ENCODE measurements at regions not wholly inside any gene's neighbourhood (a gene's known extent, or its start where the extent isn't known, plus 50 kb on each side); places are given as distances from the start of the nearest gene placed in this dataset.
A peak's percentile ranks its signal among the peaks of the same experiment; 100 is the strongest.

- H3K27ac ChIP-seq (ENCODE audit: low read depth, low read length), result no peak overlapping the region
- no peaks in the 10 kb centered on the region for H3K36me3 ChIP-seq (ENCODE audit: control insufficient read depth in 2 of 4, insufficient read depth in 4 of 4, low read length in 3 of 4)
- H4K91ac ChIP-seq (replicated peaks; ENCODE audit: insufficient read length, low read length), result no peak overlapping the region
- H3K9me3 ChIP-seq (ENCODE audit: insufficient read depth in 2 of 2, low read depth in 1 of 2, low read length in 1 of 2), result 0 out of 4 replicates have a peak, but pooled peaks cover 0 to 4% of the 10 kb centered on the region in 2 experiments
- H3K14ac ChIP-seq (ENCODE audit: insufficient read length), result no peak overlapping the region
- no peaks in the 10 kb centered on the region for H3K27me3 ChIP-seq (replicated peaks in 1 of 4; ENCODE audit: control insufficient read depth in 3 of 4, extremely low read depth in 1 of 4, insufficient read depth in 3 of 4, low read length in 3 of 4)
- H2BK5ac ChIP-seq (ENCODE audit: low read depth, low read length), result no peak overlapping the region
- H2BK12ac ChIP-seq (ENCODE audit: low read depth, low read length), result no peak overlapping the region
- H4K20me1 ChIP-seq (replicated peaks in 1 of 2; ENCODE audit: control insufficient read depth in 1 of 2, insufficient read depth in 2 of 2, low read length in 2 of 2), result no peaks in the 10 kb centered on the region
- DNase-seq (ENCODE audit: low read depth in 1 of 2, low spot score in 2 of 2), result peak; percentile 17 to 69
- no peak overlapping the region for H2BK120ac ChIP-seq (replicated peaks; ENCODE audit: low read depth, low read length)
- H3K4ac ChIP-seq (replicated peaks; ENCODE audit: insufficient read length, low read depth, low read length), result no peak overlapping the region
- H3K23ac ChIP-seq (ENCODE audit: insufficient read length), result no peak overlapping the region
- CTCF ChIA-PET (ENCODE audit: partially characterized antibody), result interaction anchor here (1.1 to 2.3 kb wide), 8 partner anchors 10 to 99 kb away, joined by 3 to 7 read pairs (median 5); no protein-coding TSS in a partner anchor
- H3K4me1 ChIP-seq (replicated peaks in 1 of 4; ENCODE audit: control insufficient read depth in 3 of 4, insufficient read depth in 4 of 4, low read length in 3 of 4), result no peaks in the 10 kb centered on the region
- H3K18ac ChIP-seq (ENCODE audit: extremely low read depth, low read length), result no peak overlapping the region
- 74% methylated on average over 20 of the region's 51 CpGs; no CpG with 5 or more reads in 1 of the 2 experiments for WGBS, 2 experiments (ENCODE audit: extremely low coverage in 1 of 2, insufficient coverage in 1 of 2, insufficient read length in 1 of 2, insufficient replicate concordance in 2 of 2, low coverage in 1 of 2, low lambda C conversion rate in 2 of 2, missing lambda C conversion rate in 1 of 2)
- peak overlapping the region; percentile 97 for H2AFZ ChIP-seq (ENCODE audit: low read length)
- H2BK20ac ChIP-seq (ENCODE audit: low read length), result no peak overlapping the region
- no peak overlapping the region for H4K8ac ChIP-seq (ENCODE audit: extremely low read depth, insufficient read depth, low read length)
- H3K9ac ChIP-seq (replicated peaks in 1 of 4; ENCODE audit: extremely low read depth in 1 of 4, low read depth in 3 of 4, low read length in 3 of 4), result peak overlapping the region in 1 of 4 experiments; percentile 62; a peak in 1 of 7 replicates
- peak overlapping the region; percentile 18 to 61 (median 42); a peak in 7 of 8 replicates for H3K4me3 ChIP-seq (ENCODE audit: extremely low read depth in 1 of 4, insufficient read depth in 2 of 4, low read depth in 3 of 4, low read length in 4 of 4)
- H4K5ac ChIP-seq (ENCODE audit: insufficient read length, low read depth, low read length), result no peak overlapping the region
- FAIRE-seq, result no peak
- H3K4me2 ChIP-seq (ENCODE audit: insufficient read depth in 1 of 2, low read depth in 2 of 2, low read length in 2 of 2), result peak overlapping the region; percentile 64 to 75
- POLR2A ChIA-PET (ENCODE audit: partially characterized antibody), result no interaction called here
- H3K79me2 ChIP-seq (ENCODE audit: control insufficient read depth in 1 of 2, insufficient read depth in 2 of 2, low read length in 2 of 2), result no peaks in the 10 kb centered on the region
- no peak overlapping the region for H3K56ac ChIP-seq (replicated peaks; ENCODE audit: insufficient read length, low read depth, low read length)
- no peaks in the 10 kb centered on the region for H3K23me2 ChIP-seq (ENCODE audit: low read depth, low read length)
- H3K79me1 ChIP-seq (ENCODE audit: low read depth, low read length), result no peaks in the 10 kb centered on the region
- H2AK5ac ChIP-seq (ENCODE audit: low read depth, low read length), result no peak overlapping the region
- no peak overlapping the region for H2BK15ac ChIP-seq (ENCODE audit: low read length)
- TF ChIP-seq CBX5 (IDR thresholded peaks at IDR 0.05; ENCODE audit: low read depth, low read length), result no peak
- no peak for TF ChIP-seq SIX5 (IDR thresholded peaks at IDR 0.05; ENCODE audit: low read depth, low read length)
- TF ChIP-seq KDM5A (IDR thresholded peaks at IDR 0.05; ENCODE audit: low read length), result no peak
- peak; percentile 27 to 54; a peak in 3 of 4 replicates for TF ChIP-seq RAD21 (IDR thresholded peaks at IDR 0.05 in 1 of 2, conservative IDR thresholded peaks at IDR 0.05 in 1 of 2; ENCODE audit: low read depth in 2 of 2, low read length in 2 of 2)
- TF ChIP-seq FOSL1 (IDR thresholded peaks at IDR 0.05; ENCODE audit: insufficient read depth, low read depth, low read length), result no peak
- no peak for TF ChIP-seq TAF7 (optimal IDR thresholded peaks at IDR 0.05; ENCODE audit: borderline replicate concordance, low read depth, low read length)
- no peak for TF ChIP-seq BCL11A (IDR thresholded peaks at IDR 0.05; ENCODE audit: low read depth in 2 of 2, low read length in 2 of 2)
- peak; percentile 48; the same call in 1 of the 2 replicates for TF ChIP-seq BACH1 (IDR thresholded peaks at IDR 0.05; ENCODE audit: low read length)
- 0 out of 2 replicates have a peak, but pooled peaks have one; percentile 39 for TF ChIP-seq TAF1 (IDR thresholded peaks at IDR 0.05; ENCODE audit: low read depth, low read length)
- no peak for TF ChIP-seq SP4 (IDR thresholded peaks at IDR 0.05; ENCODE audit: low read length)
- TF ChIP-seq RFX5 (IDR thresholded peaks at IDR 0.05; ENCODE audit: borderline replicate concordance, low read depth, low read length), result no peak
- peak; percentile 70 for TF ChIP-seq KDM4A (IDR thresholded peaks at IDR 0.05; ENCODE audit: low read depth, low read length, severe bottlenecking)
Observed at GRCh38 chr3:535566-536416, 339.2 kb downstream of the CHL1 start.

All from H1 (cell line).